HT1080 (cell line): ENCODE measurements at regions not wholly inside any gene's neighbourhood (a gene's known extent, or its start where the extent isn't known, plus 50 kb on each side); places are given as distances from the start of the nearest gene placed in this dataset.
"Not testable (repeated sequence)": the region's sequence is repeated elsewhere in the genome, so short reads cannot be mapped to it uniquely, and the experiment has no call there.

Experiments used
- DNase-seq: peaks from one replicate; pipeline ENCODE4 v3.0.0-alpha.2; 2015; ENCODE audit warnings: low read depth

DNA sequence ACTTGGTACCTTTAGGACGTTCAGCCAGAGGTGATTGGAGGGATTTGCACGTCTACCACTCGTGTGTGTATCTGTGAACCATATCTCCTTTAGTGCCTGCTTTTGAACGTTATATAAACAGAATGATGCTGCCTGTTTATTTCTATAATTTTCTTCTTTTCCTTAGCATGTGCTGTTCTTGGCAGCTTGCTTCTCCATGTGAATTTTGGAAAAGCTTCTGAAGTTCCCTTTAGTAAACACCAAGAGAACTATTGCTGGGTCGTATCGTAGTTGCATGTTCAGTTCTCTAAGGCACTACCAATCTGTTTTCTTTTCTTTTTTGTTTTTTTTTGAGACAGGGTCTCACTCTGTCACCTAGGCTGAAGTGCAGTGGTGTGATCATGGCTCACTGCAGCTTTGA is 73.8 kb upstream of the FANCC start:
- DNase-seq = not testable (repeated sequence)

GRCh38 chr9:95389373-95389772 is 71.9 kb upstream of the FANCC start:
- no peak for DNase-seq

DNA sequence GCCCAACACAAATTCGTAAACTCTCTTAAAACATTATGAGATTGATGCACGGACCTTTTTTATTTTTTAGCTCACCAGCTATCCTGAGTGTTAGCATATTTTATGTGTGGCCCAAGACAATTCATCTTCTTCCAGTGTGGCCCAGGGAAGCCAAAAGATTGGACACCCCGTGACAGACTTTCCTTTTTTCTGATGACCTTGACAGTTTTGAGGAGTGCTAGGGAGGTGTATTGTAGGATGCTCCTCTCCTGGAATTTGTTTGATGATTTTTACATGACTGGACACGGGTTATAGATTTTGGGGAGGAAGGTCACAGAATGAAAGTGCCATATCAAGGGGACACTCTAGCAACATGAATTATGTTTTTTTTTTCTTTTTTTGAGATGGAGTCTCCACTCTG is 69.3 kb upstream of the FANCC start:
- DNase-seq = no peak

GRCh38 chr9:95385521-95385920 is 68.0 kb upstream of the FANCC start:
- no peak for DNase-seq

- DNase-seq = no peak
Observed at GRCh38 chr9:95383845-95384244, 66.3 kb upstream of the FANCC start.

DNA sequence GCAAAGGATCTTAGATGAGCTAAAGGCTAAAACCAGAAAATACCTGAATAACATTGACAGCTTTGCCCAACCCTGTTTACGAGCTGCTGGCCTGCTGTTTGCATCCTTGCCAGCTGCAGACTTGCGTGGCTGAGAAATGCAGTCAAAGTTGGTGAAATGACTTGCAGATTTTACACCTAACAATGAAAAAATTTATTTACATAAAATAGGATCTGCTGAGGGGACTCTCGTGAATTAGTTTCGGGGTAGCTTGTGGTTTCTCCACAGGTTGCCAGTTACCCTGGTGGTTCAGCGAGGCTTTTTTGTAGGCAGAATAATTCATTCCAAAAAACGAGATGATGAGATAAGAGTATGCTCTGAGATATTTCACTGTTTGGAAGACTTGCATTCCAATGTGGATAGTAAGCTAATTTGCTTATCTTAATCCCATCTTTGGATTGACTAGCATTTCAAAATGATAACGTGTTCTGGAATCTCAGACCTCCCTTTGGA is 65.7 kb upstream of the FANCC start:
- DNase-seq = peak; percentile 48

GRCh38 chr9:95382433-95382832 is 64.9 kb upstream of the FANCC start:
- no peak for DNase-seq

GRCh38 chr9:95381221-95381620 is 63.7 kb upstream of the FANCC start:
- peak; percentile 22 for DNase-seq

GRCh38 chr9:95379630-95380029 is 62.1 kb upstream of the FANCC start:
- no peak for DNase-seq

DNA sequence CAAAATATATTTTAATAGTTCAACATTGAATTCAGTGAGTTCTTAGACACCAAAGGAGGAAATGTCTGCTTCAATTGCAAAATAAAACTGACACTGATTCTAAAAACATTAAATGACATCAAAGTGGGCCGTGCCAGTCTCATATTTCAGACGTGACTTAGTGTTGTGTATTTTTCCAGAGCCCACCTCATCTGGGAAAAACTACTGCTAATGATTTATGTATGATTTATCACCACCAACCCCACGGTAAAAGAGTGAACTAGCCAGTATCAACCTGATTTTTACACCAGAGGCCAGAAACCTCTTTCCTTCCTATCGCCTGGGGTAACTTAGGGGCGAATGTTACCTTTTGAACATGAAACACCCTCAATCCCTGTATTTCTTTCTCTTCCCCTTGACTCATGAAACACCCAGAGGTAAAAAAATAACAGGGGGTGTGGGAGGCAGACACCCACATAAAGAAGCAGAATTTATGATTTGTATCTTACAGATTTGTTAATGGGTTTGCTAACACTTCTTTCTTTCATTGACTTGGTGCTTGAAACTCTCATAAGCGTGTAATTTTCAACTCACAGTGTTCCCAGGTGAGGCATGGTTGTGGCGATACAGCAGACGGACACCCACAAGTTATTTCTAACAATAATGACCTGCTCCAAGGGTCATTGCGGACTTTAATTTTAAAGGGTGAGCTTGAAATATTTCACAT is 56.4 kb upstream of the FANCC start:
- DNase-seq = no peak

GRCh38 chr9:95373069-95373681 is 55.7 kb upstream of the FANCC start:
- peak; percentile 42 for DNase-seq

DNA sequence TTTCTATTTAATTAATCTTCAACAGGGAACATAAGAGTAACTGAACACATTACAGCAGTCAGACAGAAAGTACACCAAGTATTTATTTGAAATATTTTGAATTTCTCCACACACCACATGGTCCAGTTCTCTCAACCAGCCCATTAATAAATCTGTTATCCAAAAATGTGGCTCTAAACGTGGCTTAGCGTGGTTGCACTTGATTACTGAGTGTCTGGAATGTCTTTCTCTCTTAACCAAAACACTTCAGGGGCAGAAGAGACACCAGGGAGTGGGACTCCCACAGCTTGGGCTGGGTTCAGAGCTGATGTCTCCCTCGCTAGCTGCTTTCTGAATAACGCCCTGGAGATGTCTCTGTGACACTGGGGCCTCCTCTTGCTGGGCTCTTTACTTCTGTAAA is 52.6 kb upstream of the FANCC start:
- DNase-seq = no peak

DNA sequence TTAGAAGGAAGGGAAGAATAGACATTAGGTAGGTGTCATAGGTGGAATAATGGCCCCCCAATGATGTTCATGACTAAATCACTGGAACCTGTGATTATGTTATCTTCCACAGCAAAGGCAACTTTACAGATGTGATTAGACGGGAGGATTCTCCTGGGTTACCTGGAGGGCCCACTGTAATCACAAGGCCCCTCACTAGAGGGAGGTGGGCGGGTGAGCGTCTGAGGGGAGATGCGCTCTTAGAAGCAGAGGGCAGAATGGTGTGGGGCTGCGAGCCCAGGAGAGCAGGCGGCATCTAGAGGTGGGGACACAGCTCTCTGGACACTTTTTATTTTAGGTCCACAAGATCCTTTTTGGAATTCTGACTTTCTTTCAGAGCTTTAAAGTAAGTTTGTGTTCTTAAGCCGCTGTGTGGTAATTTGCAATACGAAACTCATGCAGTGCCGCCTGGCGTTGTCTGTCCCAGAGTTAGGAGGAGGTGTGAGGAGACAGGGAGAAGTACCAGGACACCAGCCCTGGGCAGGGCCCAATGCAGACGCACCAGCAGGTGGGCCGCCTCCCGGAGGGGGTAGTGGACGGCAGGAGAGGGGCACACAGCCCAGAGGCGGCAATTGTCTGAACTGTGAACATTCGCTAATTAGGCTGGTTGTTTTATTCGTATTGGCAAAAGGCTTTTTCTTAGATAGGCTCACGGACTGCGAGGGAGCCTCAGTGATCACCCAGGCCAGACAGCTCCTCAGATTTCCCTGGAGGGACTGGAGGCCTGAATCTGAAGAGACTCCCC is 51.1 kb upstream of the FANCC start:
- DNase-seq = no peak
